ENCODE measurements at regions not wholly inside any gene's neighbourhood (a gene's known extent, or its start where the extent isn't known, plus 50 kb on each side); places are given as distances from the start of the nearest gene placed in this dataset.

- ATAC-seq (no peak), DNase-seq (ENCODE audit: low read depth, low spot score) (no peak)
- TF ChIP-seq, protein P1, sequence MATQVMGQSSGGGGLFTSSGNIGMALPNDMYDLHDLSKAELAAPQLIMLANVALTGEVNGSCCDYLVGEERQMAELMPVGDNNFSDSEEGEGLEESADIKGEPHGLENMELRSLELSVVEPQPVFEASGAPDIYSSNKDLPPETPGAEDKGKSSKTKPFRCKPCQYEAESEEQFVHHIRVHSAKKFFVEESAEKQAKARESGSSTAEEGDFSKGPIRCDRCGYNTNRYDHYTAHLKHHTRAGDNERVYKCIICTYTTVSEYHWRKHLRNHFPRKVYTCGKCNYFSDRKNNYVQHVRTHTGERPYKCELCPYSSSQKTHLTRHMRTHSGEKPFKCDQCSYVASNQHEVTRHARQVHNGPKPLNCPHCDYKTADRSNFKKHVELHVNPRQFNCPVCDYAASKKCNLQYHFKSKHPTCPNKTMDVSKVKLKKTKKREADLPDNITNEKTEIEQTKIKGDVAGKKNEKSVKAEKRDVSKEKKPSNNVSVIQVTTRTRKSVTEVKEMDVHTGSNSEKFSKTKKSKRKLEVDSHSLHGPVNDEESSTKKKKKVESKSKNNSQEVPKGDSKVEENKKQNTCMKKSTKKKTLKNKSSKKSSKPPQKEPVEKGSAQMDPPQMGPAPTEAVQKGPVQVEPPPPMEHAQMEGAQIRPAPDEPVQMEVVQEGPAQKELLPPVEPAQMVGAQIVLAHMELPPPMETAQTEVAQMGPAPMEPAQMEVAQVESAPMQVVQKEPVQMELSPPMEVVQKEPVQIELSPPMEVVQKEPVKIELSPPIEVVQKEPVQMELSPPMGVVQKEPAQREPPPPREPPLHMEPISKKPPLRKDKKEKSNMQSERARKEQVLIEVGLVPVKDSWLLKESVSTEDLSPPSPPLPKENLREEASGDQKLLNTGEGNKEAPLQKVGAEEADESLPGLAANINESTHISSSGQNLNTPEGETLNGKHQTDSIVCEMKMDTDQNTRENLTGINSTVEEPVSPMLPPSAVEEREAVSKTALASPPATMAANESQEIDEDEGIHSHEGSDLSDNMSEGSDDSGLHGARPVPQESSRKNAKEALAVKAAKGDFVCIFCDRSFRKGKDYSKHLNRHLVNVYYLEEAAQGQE (IDR thresholded peaks at IDR 0.05; ENCODE audit: insufficient read depth in 1 of 2, low read depth in 2 of 2, low read length in 1 of 2), result no peak
- Histone ChIP-seq H3K9me3 (ENCODE audit: control insufficient read depth, insufficient read depth, low read depth, low read length) (no peaks in the 10 kb centered on the region), H3K27me3 (ENCODE audit: control insufficient read depth, insufficient read depth, low read length) (0 out of 2 replicates have a peak, but pooled peaks cover 2% of the 10 kb centered on the region), H3K36me3 (ENCODE audit: control insufficient read depth, insufficient read depth, low read length) (no peaks in the 10 kb centered on the region), H3K4me3 (ENCODE audit: low read depth in 2 of 2, low read length in 2 of 2) (no peak overlapping the region), H3K27ac (ENCODE audit: low read length) (no peak overlapping the region), H3K4me1 (ENCODE audit: control insufficient read depth, insufficient read depth, low read length) (no peaks in the 10 kb centered on the region)
- intact Hi-C loops (cut with micrococcal nuclease; ENCODE audit: unreplicated experiment) (no loop called here), in situ Hi-C loops (cut with HindIII; ENCODE audit: low pct_unique_long_range_greater_than_20kb, low sequenced_read_pairs) (no loop called here)
- POLR2A ChIA-PET, result no interaction called here
- CTCF ChIA-PET, result no interaction called here
- no TSS peak for BruUV-seq (replicated peaks)
Measured at GRCh38 chr11:95432714-95433503, 201.9 kb upstream of the SESN3 start.

DNA sequence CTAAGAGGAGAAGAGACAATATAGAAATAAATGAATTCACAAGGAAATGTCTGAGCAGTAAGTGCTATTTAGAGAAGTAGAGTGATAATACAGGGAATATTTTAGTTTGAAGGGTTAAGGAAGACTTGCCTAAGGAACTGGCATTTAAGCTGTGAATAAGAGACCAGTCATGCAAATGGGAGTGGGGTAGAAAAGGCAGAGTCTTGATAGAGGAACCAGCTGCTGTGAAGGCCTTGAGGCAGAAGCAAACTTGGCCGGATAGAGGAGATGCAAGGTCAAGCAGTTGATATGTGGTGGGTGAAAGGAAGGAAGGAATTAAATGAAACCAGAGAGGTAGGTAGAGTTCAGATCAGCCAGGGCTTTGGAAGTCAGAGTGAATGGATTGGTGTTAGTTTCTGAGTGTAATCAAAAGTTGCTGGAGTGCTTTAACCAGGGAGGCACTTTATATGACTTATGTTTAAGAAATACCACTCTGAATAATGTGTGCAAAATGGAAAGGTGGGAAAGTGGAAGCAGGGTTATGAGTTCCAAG is 198.4 kb upstream of the SESN3 start:
- Histone ChIP-seq H3K36me3 (ENCODE audit: control insufficient read depth, insufficient read depth, low read length) (no peaks in the 10 kb centered on the region), H3K27me3 (ENCODE audit: control insufficient read depth, insufficient read depth, low read length) (peaks cover 2% of the 10 kb centered on the region; the same call in 1 of the 2 replicates), H3K9me3 (ENCODE audit: control insufficient read depth, insufficient read depth, low read depth, low read length) (no peaks in the 10 kb centered on the region), H3K4me1 (ENCODE audit: control insufficient read depth, insufficient read depth, low read length) (no peaks in the 10 kb centered on the region), H3K27ac (ENCODE audit: low read length) (no peak overlapping the region), H3K4me3 (ENCODE audit: low read depth in 2 of 2, low read length in 2 of 2) (no peak overlapping the region)
- TF ChIP-seq TCF7L2 (IDR thresholded peaks at IDR 0.05; ENCODE audit: low read depth, low read length), result no peak
- no peak for TF ChIP-seq CTCF (IDR thresholded peaks at IDR 0.05)
- TF ChIP-seq, protein P1 (IDR thresholded peaks at IDR 0.05; ENCODE audit: insufficient read depth in 1 of 2, low read depth in 2 of 2, low read length in 1 of 2), result no peak
- TF ChIP-seq POLR2AphosphoS5 (IDR thresholded peaks at IDR 0.05; ENCODE audit: low read depth, low read length), result no peak
- TF ChIP-seq SIN3A (IDR thresholded peaks at IDR 0.05; ENCODE audit: borderline replicate concordance, insufficient read depth, low read depth, low read length), result no peak
- POLR2A ChIA-PET, result no interaction called here
- DNase-seq (ENCODE audit: low read depth, low spot score), result no peak
- no TSS peak for BruUV-seq (replicated peaks)
- in situ Hi-C loops (cut with HindIII; ENCODE audit: low pct_unique_long_range_greater_than_20kb, low sequenced_read_pairs) (no loop called here), intact Hi-C loops (cut with micrococcal nuclease; ENCODE audit: unreplicated experiment) (no loop called here)
- CTCF ChIA-PET, result no interaction called here
- no peak for ATAC-seq

Data from Panc1 (cell line).